HG02763 (cell line): ENCODE measurements at regions not wholly inside any gene's neighbourhood (a gene's known extent, or its start where the extent isn't known, plus 50 kb on each side); places are given as distances from the start of the nearest gene placed in this dataset.
"Not testable (repeated sequence)": the region's sequence is repeated elsewhere in the genome, so short reads cannot be mapped to it uniquely, and the experiment has no call there.

ENCODE experiments used
- ATAC-seq: cut with Tn5 transposase; IDR thresholded peaks from one replicate; pipeline ENCODE4 v1.9.1; 2021; ENCODE audit warnings: mild to moderate bottlenecking, moderate library complexity; ENCODE audit not compliant: unreplicated experiment

DNA sequence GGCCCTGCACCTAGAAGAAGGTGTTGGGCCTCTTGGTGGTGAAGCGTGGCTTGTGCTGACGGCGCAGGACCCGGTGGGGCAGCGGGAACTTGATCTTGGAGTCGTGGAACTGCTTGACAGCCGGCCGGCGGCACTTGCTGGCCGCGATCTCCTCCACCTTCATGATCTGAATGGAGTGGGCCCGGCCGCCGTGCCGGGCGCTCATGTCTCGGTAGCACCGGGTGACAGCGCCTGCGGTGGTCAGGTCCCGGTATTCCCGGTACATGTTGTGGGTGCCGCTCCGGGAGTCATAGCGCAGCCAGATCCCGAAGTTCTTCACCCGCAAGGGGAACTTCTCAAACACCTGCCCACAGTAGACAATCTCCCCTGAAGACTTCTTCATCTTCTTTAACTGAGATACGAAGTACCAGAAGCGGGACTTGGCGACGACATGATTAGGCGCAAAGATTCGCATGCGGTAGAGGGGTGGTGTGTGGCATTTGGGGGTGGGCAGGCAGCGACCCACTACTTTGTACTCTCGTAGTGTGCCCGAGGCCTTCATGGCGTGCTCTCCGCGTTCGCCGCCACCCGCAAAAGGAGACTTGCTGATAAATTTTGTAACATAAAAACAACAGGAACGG, 92.1 kb upstream of the MSH6 start:
- ATAC-seq: not testable (repeated sequence)

DNA sequence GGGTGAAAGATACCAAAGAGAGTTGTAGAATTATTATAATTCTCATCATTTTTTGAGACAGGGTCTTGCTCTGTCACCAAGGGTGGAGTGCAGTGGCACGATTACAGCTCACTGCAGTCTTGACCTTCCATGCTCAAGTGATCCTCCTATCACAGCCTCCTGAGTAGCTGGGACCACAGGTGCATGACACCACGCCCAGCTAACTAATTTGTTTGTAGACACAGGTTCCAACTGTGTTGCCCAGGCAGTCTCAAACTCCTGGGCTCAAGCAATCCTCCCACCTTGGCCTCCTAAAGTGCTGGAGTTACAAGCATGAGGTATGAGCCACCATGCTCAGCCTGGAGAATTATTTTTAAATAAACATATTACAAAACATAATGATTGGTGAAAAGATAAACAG, 92.8 kb upstream of the MSH6 start:
- ATAC-seq: no peak

GRCh38 chr2:47689118-47689517, 93.8 kb upstream of the MSH6 start:
- ATAC-seq: peak; percentile 70

DNA sequence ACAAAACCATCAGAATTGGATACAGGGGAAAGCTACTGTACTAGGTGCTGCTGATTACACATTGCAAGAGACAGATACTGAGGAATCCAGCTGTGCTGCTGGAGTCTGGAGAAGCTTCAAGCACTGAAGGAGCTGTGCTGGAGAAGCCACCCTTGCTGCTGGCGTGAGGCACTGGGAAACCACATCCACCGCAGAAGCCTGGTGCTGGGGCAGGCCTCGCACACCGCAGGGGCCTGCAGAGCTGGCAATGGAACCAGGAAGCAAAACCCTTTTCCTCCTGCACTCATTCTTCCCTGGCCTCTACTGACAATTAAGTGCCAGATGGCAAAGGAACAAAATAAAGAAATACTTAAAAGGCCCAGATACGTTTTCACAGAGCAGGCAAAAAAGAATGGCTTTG, 94.4 kb upstream of the MSH6 start:
- peak; percentile 25 for ATAC-seq

DNA sequence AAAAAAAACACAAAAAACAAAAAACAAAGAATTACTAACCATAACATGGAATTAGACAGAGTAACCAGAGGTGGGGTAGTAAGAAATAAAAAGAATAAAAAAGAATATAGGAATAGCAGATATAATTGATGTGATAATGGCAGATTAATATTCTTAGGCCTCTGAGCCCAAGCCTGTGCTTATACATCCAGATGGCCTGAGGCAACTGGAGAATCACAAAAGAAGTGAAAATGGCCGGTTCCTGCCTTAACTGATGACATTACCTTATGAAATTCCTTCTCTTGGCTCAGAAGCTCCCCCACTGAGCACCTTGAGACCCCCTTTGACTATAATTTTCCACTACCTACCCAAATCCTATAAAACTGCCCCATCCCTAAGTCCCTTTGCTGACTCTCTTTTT, 95.1 kb upstream of the MSH6 start:
- ATAC-seq: no peak

- ATAC-seq: no peak
Measured at GRCh38 chr2:47686018-47686417, 96.9 kb upstream of the MSH6 start.

- ATAC-seq: no peak
Measured at GRCh38 chr2:47682216-47682749, 100.7 kb upstream of the MSH6 start.

DNA sequence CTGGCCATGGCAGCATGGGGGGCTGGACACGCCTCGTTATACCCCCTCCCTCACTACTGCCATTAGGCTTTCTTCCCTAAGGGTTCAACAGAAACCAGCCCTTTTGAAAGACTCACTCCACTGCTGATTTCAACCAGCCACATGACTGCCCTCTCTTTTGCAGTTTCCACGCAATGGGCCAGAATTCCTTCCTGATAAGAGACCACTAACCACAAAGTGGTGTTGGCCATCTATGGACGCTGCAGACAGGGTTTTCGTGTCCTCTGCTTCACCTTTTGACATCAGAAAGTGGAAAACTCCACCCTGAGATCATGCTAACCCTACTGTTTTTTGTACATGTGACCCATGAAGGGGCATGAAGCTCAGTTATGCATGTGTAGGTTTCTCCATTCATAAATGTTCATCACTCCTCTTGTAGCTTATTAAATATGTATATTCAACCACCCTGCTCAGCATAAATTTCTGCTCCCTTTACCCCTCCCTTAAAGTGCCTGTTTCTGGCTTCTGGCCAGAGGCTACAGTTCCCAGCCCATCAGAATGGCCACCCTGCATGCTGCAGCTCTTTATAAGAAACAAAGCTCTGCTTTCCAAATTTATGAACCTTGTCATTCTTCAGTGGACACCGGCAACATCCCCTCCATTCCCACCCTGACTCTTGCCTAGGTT, 105.6 kb upstream of the KCNK12 start:
- no peak for ATAC-seq

DNA sequence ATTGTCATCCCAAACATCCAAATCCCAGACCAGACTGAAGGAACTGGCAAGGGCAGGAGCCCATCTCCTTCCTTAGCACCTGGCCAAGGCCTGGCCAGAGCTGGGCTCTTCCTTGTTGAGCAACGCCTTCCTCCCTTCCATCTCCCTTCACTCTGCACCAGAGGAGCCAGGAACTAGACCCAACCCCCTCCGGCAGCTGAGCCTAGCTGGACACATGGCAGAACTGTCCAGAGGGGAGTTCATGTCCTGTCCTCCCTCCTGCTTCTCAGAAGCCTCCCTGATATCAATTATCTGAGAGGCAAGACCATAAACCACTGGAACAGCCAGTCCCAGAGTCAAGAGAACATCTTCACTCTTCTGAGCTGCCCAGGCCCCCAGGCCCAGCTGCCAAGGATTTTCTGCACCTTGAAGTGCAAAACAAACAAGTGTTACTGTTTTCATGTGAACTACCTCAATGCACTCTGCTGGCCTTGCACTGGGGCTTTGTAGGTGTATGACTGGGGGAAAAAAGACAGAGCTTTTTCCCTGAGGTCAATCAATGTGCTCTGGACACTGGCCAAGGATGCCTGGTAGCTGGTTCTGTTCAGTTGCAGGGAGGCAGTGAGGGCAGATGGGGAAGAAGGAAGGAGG, 104.5 kb upstream of the KCNK12 start:
- ATAC-seq: no peak

DNA sequence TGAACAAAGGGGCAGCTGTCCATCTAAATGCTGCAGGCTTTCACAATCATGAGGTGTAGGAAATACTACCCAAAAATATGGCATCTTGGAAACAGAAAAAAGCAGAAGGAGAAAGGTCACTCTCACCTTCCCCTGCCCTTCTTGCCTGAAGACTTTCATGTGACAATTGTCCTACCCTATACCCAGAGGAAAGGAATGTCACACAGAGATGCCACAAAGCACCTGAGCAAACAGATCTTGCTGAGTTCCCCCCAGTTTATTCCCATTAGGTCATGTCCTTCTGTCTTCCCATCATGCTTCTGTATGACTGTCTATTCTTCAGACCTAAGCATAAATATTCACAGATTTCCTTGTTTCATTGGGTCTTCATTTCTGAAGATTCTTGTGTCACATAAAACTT, 95.5 kb upstream of the KCNK12 start:
- ATAC-seq: no peak

- no peak for ATAC-seq
Measured at GRCh38 chr2:47664817-47665216, 94.0 kb upstream of the KCNK12 start.

- ATAC-seq: no peak
Measured at GRCh38 chr2:47662552-47662951, 91.8 kb upstream of the KCNK12 start.

- ATAC-seq: no peak
Measured at GRCh38 chr2:47661310-47661709, 90.5 kb upstream of the KCNK12 start.

DNA sequence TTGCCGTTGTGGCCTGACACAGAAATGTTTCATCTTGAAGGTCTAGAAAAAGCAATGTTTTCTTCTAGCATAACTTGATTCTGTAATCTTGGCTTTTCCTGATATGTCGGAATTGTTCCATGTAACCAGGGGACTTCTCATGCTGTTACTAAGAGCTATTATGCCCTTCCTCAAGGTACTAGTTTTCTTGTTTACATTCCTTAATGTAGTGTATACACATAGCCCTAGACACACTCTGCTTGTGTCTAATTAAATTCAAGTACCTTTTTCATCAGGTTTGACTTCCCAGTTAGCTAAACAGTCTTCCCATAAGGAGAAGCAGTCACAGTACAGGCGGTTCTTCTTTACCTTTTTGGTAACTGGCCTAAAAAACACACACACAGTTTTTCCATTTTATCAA, 89.4 kb upstream of the KCNK12 start:
- ATAC-seq: no peak

DNA sequence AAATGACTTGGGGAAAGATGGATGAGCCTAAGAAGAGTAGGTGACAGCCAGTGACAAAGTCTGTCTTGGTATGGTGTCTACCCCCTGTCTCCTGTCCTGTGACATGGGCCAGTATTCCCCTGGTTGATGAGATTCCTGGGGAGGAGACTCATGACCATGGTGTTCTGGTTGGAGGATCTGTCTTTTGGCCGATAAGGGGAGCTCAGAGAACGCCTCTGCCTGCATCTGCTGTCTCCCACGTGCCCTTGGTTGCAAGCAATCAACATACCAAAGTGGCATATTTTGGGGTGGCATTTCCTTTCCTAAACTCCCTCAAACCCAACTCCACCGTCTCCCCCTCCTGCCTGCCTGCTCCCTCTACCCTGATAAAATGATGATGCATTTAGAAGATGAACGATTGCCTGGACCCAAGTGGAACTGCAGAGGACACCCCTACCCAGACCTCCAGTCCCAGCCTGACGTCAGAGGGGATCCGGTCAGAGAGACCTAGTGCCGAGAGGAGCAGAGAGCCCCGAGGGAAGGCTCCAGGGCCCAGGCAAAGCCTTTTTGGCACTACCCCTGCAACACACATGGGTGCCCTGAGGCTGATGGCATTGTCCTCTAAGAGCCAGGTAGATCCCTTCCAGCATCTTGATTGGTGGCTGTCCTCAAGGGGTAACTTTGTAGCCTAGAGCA, 88.0 kb upstream of the KCNK12 start:
- no peak for ATAC-seq

DNA sequence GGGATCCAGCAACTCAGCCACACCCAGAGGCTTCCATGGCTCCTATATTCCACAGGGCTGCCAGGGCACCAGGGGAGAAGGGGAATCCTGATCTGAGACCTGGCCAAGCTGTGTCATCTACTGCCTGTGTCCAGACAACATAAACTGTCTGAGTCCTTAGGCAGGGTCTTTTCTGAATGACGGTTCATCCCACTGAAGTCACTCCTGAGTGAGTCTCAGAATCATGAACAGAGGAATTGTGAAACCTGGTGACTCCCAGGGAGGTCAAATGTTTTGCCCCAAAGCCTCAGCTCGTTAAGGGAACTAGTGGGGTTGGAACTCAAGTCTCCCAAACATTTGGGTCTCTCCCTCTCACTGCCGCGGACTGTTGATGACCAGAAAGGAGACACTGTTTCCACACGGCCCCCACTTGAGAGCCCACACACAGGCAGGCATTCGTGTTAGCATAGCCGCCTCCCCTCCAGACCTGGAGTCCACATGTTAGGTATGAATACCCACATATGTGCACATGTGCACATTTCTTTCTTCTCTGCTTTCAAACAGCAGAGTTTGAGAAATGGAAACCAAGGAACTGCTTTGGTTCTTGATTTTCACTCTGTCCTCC, 87.2 kb upstream of the KCNK12 start:
- ATAC-seq: no peak

DNA sequence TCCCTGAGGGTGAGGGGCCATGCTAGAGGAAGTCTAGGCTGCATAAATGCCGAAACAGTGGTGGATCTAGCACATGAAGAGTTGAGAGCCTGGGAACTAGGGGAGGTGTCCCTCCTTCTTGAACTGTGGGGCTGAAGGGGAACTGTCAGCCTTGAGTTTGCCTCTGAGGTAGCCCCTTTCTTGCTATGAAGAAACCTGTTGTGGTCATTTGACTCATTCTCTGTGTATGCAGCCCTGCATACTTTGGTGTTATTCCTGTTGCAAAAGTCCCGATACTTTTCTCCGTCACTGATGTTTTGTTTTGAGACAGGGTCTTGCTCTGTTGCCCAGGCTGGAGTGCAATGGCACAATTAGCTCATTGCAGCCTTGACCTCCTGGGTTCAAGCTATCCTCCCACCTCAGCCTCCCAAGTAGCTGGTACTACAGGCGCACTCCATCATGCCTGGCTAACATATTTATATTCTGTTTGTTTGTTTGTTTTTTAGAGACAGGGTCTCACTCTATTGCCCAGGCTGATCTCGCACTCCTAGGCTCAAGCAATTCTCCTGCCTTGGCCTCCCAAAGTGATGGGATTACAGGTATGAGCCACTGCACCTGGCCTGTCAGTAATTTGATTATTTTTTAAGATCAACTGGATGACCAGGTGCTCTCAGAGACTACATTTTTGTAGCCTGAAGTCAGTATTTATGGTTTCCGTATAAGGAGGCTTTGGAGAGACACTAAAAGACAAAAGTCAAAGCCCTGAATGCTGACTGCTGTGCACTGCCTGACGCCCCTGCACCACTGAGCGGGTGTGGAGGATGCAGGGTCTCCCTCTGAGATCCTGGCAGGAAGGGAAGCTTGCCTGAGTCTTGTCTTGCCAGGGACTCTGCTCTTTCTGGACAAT, 86.2 kb upstream of the KCNK12 start:
- ATAC-seq: no peak

- no peak for ATAC-seq
Measured at GRCh38 chr2:47655563-47655880, 84.7 kb upstream of the KCNK12 start.

- ATAC-seq: peak; percentile 82
Measured at GRCh38 chr2:47654790-47655562, 84.2 kb upstream of the KCNK12 start.
